ENCODE measurements at regions not wholly inside any gene's neighbourhood (a gene's known extent, or its start where the extent isn't known, plus 50 kb on each side); places are given as distances from the start of the nearest gene placed in this dataset.

DNA sequence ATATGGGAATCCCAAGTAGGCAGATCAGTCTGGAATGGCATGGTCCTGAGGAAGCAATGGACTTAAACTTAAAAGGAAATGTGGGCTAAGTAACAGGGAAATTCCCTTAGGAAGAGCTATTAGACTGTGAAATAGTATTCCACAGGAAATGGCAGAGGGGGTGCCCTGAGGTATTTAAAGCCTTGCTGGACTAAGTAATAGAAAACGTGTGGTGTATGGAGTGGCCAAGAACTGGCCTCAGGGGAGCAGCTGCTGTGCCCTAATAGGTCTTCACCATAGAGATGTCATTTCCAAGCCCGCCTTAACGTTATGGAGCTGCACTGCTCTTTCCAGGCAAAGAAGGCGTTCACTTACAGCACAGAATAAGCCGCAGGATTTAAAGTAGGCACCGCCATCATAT is 365.2 kb upstream of the ZMIZ1 start:
- DNase-seq, result no peak

DNA sequence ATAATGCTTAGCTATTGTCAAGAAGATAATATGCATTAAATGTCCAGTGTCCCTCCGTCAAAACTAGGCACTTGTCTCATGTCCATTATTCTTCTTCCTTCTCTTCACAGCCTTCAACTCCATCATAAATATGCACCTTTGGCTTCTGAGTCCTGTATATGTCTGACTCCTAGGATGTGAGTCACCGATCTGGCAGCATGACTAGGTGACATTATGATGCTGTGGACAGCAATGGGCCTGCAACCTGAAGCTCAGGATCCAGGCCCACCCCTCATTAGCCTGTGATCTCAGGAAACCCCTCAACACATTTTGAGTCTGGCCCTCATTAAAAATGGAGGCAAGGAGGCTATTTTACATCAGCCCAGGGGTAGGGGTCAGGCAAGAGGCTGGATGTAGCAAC is 362.5 kb upstream of the ZMIZ1 start:
- no peak for DNase-seq

DNA sequence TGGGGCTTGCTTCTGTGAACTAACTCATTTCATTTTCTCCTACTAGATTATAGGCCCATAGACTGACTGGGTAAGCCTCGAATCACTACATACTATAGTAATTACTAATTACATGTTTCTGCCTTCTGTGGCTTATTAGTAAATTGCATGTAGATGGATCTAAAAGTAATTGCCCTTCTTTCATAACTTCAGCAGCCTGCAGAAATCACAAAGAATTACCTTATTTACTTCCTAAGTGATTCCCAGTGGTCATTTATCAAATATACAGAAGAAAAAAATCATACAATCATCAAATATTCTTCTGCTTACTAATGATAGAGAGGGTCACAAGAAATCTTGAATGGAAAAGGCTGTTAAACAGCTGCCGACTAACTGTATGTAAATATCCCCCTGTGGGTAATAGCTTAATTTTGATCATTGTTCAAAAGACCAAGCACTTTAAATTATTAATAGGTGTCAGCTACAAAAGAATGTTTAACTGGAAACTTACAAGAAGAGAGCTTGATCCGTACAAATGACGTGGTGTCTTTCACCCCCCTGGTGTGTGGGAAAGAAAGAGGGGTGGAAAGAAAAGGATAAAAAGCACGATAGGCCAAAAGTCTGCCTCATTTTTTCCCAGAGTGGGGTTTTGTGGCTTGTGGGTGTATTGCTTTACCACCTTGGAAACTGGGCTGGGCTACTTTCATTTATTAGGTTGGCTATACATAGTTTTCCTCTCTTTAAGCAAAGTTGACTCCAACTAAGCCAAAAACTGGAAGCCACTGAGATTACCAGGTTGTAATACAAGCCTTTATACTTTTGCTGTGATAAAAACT is 361.8 kb upstream of the ZMIZ1 start:
- peak; percentile 29 for DNase-seq

DNA sequence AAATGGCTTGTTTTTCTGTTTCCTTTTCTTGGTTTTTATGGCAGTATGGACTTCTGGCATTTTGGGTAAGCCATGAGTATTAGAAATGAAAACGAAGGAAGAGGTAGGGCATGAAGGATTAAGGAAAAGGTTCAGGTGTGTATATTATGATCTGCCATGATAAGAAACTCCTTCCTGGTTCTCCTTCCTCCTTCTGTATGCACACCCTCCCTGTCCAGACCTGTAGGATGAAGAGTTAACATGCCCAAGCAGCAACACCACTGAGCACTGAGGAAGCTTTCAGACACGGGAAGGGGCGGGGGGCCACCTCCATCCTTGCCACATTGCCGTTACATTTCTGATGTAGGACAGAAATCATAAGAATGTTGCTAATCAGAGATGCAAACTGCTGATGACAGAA is 361.0 kb upstream of the ZMIZ1 start:
- no peak for DNase-seq

DNA sequence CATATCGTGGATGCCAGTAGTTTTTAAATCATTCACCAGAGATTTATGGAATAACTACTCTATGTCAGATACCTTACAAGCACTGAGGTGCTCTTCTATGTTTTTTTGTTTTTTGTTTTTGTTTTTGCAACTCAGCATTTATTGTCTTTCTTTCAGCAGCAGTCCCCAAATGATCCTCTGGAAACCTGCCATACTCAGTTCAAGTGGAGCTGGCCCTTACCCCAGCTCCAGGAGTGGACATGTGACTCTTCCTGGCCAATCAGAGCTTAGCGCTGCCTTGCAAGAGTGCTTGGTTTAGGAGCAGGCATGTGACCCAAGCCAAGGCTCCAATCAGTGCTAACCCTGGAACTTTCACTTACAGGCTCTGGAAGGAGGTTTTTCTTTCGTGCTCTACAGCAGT is 356.6 kb upstream of the ZMIZ1 start:
- no peak for DNase-seq

DNA sequence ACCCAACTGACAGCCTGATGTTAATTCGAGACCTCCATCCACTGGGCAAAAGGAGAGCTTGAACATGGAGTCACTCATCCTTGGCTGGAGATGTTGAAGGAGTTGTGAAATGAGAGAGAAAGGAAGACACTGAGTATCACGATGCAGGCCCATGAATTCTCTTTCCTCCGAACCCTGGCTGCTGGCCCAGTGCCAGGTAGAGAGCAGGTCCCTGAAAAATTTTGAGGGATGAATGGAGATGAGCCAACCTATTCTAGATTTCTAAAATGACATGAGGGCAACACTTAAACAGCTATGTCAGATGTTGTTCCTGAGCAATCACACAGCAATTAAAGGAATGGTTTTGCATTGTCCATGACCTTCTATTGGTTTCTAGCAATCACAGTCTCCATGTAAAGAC is 355.1 kb upstream of the ZMIZ1 start:
- no peak for DNase-seq

DNA sequence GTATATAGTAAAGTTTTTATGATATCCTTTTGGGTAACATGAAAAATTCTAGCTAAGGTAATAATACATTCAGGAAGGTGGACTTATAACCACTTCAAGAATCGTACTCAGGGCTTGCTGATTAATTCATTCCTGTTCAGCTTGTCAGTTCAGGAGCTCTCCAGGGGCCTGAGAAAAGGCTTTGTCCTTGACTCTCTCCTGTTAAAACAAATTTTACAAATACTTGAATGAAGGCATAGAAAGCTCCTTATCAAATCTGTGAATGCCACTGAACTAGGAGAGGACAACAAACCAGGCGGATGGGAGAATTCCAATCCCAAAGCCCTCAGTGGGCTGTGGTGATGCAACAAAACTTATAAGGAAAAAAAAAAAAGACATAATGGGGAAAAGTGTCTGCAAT is 354.5 kb upstream of the ZMIZ1 start:
- no peak for DNase-seq

DNA sequence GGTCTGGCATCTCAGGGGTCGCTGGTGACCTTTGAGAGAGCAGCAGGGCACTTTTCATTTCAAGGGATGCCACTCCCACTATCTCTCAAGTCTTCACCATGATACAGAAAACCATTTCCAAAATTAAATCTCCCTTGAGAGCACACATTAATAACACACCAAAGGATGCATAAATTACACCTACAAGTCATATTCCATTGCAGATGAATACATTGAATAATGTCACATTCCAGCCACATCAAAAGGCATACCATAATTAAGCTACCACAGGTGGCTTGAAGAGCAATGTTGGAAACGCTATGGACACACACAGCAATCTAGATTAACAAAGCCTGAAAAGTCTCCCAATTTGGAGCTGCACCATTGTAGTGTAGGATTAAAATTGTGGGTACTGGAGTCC is 353.3 kb upstream of the ZMIZ1 start:
- DNase-seq, result no peak

DNA sequence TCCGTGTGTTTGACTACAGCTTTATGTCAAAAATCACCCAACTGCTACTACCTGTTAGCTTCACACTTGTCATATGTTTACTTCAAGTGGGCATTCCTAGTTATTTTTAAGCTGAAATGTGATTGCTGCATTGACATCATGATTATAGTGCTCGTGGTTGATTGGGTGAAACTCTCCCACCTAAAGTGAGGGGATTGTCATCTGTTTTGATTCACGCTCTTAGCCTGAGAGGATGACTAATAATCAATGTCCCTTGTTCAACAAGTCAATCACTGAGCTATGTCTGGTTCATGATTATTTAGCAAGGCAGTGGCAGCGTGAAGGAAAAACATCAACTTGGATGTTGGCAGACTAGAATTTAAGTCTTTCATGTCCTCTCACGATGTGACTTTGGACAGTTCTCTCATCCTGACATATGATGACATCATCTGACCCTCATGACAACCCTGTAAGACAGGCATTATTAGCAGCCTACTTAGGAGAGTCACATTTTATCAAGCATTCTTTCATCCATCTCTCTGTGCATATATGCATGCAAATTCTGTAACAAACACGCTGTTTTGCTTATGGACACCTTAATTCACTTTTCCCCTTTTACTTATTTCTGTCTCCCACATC is 352.6 kb upstream of the ZMIZ1 start:
- DNase-seq, result no peak

DNA sequence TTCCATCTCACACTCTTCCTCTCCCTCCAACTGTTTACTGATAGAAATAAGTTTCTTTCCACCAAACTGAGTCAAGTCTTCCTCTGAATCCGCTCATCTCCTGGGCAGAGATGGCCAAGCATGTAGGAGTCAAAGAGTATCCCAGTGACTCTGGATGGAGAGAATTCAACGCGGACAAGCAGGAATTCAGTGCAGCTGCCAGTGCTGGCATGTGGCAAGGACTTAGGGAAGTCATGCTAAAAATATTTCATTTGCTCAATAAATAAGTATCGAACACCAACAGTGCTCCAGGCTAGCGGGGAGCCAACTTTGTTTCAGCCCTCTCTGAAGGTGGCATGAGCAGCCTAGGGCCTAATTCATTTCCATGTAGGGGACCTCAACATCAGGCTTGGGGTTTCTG is 351.6 kb upstream of the ZMIZ1 start:
- no peak for DNase-seq

DNA sequence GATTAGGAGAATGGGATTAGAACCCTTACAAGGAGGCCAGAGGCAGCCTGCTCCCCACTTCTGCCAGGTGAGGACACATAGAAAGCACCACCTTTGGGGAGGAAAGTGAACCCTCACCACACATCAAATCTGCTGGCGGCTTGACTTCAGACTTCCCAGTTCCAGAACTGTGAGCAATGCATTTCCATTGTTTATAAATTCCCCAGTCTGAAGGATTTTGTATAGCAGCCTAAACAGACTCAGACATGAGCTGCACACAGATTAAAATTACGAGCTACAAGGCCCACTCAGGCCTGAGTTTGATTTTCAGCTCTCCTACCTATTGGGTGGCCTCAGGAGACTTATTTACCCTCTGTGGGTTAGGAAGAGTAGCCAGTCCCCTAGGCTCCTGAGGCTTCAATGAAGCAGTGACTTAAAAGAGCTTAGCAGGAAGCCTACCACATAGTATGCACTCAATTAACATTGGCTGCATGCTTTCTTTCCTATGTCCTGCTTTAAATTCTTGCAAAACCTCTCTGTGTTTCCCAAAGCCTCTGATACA is 350.7 kb upstream of the ZMIZ1 start:
- no peak for DNase-seq

DNA sequence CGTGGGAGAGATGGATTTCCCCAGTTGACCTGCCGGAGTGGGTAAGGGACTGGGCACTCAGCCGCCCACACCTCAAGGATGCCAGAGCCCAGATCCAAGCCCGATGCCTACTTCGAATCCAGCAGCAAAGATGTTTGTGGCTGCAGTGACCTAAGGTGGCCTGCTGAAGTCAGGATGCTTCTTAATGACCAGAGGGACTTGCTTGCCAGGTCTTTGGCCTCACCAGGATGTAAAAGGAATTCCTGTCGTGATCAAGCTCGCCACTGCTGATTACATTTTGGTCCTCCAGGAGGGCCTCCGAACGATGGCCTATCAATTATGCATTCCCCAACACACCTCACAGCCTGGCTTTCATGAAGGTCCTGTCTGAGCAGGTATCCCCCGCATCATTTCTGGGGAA is 349.5 kb upstream of the ZMIZ1 start:
- DNase-seq, result no peak

DNA sequence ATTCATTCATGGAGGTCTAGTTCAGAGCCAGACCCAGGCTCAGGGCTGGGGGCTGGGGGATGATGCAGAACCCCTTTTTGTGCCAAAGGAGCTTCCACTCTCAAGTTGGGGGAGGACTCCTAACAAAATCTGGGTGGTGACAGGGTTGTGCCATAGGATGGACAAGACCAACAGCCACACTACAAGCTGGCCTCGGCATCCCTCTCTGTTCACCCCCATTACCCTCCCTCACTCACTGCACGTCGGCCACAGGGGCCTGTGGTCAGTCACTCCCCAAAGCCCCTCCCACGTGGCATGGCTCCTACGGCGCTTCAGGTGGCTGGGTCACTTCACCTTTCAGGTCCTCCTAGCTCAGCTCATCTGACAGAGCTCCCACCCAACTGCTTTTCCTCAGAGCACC is 348.7 kb upstream of the ZMIZ1 start:
- DNase-seq, result no peak

DNA sequence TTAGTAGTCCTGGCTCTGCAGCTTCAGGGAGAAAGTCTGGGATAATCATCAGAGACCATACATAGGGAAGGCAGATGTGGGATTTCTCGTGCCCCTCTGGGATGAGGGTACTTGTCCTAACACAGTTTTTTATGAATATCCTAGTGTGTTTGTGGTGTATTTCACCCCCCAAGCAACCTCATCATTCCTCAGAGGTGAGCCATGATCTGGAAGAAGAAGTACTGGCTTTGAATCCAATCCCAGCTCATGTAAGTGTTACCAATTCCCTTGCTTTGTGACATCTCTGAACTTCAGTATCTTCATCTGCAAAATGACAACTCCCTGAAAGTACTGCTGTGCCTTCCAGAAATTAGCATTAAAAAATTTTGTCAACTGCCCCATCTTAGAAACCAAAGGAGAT is 347.5 kb upstream of the ZMIZ1 start:
- DNase-seq, result no peak

DNA sequence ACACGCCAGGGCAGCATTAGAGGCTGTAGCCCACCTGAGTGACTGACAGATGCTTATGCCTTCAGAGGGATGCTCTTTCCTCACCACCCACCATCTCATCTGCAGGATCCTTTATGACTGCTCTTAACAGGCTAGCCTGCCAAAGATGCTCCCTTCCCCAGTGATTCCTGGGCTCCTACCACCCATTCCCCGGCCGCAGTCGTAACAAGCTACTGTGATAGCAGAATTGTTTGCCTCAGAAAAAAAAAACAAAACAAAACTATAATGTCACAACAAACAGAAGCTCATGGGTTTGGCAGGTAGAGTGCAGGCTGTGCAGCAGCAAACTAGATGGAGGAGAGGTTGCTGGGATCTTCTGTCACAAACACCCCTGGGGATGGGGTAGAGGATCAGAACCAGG is 343.9 kb upstream of the ZMIZ1 start:
- no peak for DNase-seq

DNA sequence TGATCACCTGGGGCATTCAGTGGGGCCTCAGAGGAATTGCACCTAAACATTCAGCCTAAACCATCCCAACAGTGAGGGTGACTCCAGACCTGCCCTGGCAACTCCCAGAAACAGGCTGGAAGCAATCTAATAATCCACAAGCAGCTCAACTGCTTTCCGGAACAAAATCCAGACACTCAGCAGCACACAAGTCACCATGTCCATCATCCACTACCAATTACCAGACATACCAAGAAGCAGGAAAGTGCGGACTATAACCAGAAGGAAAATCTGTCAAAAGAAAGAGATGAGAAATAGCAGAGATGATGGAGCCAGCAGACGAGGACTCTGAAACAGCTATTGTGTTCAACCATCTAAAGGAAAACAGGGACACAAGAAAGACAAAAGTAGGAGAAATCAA is 342.6 kb upstream of the ZMIZ1 start:
- DNase-seq, result no peak

DNA sequence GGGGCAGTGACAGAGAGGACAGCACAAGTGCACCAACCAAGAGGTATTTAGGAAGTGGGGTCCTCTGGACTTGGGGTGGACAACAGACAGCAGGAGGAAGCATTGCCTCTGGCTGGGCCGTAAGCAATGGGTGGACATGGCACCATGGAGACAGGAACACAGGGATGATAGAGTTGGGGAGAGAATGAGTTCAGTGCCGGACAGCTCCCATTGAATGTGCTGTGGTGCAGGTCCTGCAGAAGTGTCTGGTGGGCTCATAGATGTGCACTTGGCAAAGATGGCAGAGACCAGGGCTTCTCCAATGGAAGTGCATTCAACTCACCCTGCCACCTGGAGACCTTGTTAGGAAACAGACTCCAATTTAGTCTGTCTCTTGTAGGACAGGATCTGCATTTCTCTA is 341.5 kb upstream of the ZMIZ1 start:
- DNase-seq, result no peak

DNA sequence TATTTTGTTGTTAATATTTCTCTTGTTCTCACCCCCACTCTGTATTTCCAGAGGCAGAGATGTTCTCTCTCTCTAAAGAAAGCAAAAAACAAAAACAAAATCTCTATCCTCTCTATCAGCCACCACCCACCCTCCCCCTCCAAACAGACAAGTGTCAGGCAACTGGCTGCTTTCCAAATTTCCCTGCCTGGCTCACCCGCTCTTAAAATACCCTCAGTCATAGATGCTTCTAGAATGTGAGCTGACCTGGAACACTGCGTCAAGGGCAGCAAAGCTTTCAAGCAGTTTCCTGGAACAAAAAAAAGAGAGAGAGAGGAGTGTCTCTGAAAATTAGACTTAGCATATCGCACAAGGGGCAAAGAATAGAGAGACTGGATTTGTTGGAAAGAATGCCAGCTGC is 341.0 kb upstream of the ZMIZ1 start:
- no peak for DNase-seq

DNA sequence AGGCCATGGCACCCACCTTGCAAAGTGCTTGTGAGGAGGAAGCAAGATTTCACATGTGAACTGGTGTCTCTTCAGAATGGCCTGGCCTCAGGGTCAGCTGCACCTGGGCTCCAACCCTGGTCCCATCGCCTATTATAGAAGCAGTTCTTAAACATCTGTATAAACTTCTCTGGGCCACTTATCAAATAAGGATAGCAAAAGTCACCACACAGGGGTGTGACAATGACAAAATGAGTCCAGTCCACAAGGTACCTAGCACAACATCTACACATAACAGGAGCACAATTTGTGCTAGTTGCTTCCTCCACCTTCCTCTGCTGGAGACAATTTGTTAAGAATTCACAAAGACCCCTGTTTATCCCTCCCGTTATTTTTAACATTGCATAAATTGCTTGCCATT is 340.6 kb upstream of the ZMIZ1 start:
- DNase-seq, result no peak

DNA sequence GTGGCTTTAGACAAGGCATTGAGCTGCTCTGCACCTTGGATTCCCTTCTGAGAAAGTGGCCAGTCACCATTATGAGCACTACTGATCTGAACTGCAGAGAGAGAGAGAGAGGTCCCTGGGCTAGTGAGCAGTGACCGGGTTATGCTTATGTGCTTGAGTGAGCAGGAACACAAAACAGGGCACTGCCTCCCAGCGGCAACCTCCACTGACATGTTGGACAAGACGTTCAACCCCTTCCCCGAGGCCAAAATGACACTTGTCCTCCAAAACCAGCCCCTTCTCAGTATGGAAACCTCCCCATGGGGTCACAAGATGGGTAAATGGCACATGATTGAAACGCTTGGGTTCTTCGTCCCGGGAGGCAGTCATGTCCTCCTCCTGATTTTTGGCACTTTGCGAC is 339.4 kb upstream of the ZMIZ1 start:
- no peak for DNase-seq

DNA sequence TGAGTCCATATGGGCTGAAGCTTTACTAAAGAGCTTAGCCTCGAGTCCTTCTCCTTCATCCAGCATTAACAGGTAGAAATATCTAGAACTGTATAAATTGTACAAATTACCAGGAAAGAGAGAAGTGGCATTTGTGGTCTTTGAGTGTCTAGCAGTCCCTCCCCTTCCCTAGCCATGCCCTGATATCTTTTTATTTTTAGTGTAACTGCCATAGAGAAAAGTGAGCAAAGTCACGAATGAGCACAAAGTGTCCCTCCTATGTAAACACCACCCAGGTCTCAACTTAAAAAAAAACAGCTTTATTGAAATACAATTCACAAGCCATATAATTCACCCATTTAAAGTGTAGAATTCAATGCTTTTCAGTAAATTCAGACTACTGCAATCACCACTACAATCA is 339.0 kb upstream of the ZMIZ1 start:
- DNase-seq, result no peak

DNA sequence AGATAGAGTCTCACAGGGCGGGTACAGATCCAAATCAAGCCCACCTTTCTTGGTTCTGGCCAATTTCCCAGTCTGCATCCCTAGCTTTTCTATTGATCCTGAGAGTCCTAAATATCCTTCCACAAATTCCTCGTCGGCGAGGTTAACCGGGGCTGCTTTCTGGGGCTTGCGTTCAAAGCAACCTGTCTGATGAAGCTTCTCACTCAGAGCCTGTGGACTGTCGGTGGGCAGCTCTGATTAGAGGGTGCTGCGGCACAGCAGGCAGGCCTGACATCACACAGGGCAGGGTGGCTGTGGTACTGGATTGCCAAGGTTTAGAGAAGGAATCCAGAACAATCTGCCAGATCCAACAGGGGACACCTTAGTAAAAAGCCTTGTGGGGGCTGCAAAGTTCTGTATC is 338.0 kb upstream of the ZMIZ1 start:
- no peak for DNase-seq

DNA sequence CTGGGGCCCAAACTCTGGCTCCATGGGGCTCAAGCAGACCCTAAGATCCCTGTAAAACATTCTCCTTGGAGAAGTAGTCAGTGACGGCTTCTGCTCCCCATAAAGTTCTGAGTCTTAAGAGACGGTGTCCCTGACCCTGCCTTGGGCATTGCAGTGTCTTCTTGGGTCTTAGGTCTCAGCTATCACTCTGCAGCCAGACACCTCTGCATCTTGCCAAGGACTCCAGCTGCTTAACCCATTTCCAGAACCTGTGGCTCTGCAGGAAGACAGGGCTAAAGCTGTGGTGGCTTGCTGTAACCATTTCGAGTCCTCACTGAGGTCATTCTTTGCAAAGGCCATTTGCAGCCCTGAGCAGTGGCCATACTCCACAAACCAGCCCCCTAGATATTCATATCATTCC is 337.1 kb upstream of the ZMIZ1 start:
- no peak for DNase-seq

DNA sequence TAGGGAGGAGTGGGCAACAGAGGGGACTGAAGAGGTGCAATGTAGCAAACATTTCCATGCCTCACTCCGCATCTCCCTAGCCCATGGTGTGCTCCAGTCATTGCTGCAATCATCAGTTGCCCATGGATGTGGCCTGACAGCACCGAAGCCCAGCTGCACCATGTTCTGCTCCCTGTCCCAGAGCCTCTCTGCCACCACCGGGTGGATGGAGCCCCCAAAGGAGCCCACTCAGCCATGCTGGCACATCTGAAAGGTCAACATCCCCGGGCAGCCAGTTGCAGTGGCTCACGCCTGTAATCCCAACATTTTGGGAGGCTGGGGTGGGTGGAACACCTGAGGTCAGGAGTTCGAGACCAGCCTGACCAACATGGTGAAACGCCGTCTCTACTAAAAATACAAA is 336.4 kb upstream of the ZMIZ1 start:
- no peak for DNase-seq

All from stimulated activated CD8-positive, alpha-beta memory T cell treated with anti-CD3 and anti-CD28 coated beads, Interleukin-4, amount 100 ng/mL, for 48 hours (primary cell).